SH-SY5Y (cell line): ENCODE measurements at regions not wholly inside any gene's neighbourhood (a gene's known extent, or its start where the extent isn't known, plus 50 kb on each side); places are given as distances from the start of the nearest gene placed in this dataset.

Experiments
- GATA2 ChIP-seq: IDR thresholded peaks from 2 replicates; pipeline ENCODE4 v1.6.1; 2011; ENCODE audit warnings: mild to moderate bottlenecking, low read depth, low read length
- GATA3 ChIP-seq: IDR thresholded peaks from 2 replicates; pipeline ENCODE4 v1.6.1; 2011; ENCODE audit warnings: low read depth, mild to moderate bottlenecking, low read length, moderate library complexity

GRCh38 chr2:21607572-21607971 lies 483.8 kb downstream of the TDRD15 start:
- TF ChIP-seq GATA2 (no peak), GATA3 (no peak)
